K562 (cell line): ENCODE measurements at regions not wholly inside any gene's neighbourhood (a gene's known extent, or its start where the extent isn't known, plus 50 kb on each side); places are given as distances from the start of the nearest gene placed in this dataset.

Experiments used
- BRF2 ChIP-seq: IDR thresholded peaks from 3 replicates; pipeline ENCODE4 v1.6.1; 2011; ENCODE audit warnings: borderline replicate concordance, mild to moderate bottlenecking; ENCODE audit not compliant: insufficient read length, insufficient read depth
- CAMTA2 ChIP-seq: fragments of 250-450 bp; sonication (Bioruptor Pico); conservative IDR thresholded peaks from 2 replicates; pipeline ENCODE4 v1.5.1; 2022
- CHD2 ChIP-seq: IDR thresholded peaks from 2 replicates; pipeline ENCODE4 v1.6.1; 2011; ENCODE audit warnings: low read depth, low read length
- CREM ChIP-seq: IDR thresholded peaks from 2 replicates; pipeline ENCODE4 v1.6.1; 2014; ENCODE audit warnings: antibody characterized with exemption, low read depth
- DIDO1 ChIP-seq: fragments of 450-650 bp; IDR thresholded peaks from 2 replicates; pipeline ENCODE4 v1.6.1; 2016; ENCODE audit warnings: low read depth, missing biosample characterization, missing genetic modification characterization
- GABPB2 ChIP-seq: fragments of 250-450 bp; sonication (Bioruptor Pico); conservative IDR thresholded peaks from 2 replicates; pipeline ENCODE4 v1.5.1; 2021; ENCODE audit warnings: mild to moderate bottlenecking
- ILF3 ChIP-seq: fragments of 450-650 bp; IDR thresholded peaks from 2 replicates; pipeline ENCODE4 v1.6.1; 2018; ENCODE audit warnings: antibody characterized with exemption, mild to moderate bottlenecking, moderate library complexity, borderline replicate concordance
- L3MBTL2 ChIP-seq: fragments of 450-650 bp; IDR thresholded peaks from 2 replicates; pipeline ENCODE4 v1.6.1; 2016; ENCODE audit warnings: mild to moderate bottlenecking, moderate library complexity
- MAFG ChIP-seq: fragments of 450-650 bp; conservative IDR thresholded peaks from 2 replicates; pipeline ENCODE4 v1.6.1; 2016; ENCODE audit warnings: missing genetic modification characterization, missing compliant biosample characterization
- NCOR1 ChIP-seq: fragments of 450-650 bp; IDR thresholded peaks from 2 replicates; pipeline ENCODE4 v1.6.1; 2016; ENCODE audit warnings: mild to moderate bottlenecking, moderate library complexity
- PHB ChIP-seq: fragments of 250-450 bp; sonication (Bioruptor Pico); IDR thresholded peaks from 2 replicates; pipeline ENCODE4 v1.5.0; 2021
- PRDM10 ChIP-seq: fragments of 450-650 bp; IDR thresholded peaks from 2 replicates; pipeline ENCODE4 v1.6.1; 2018; ENCODE audit not compliant: partially characterized antibody
- RBM15 ChIP-seq: fragments of 200-400 bp; formaldehyde crosslinking; IDR thresholded peaks from 2 replicates; pipeline ENCODE4 v1.6.1; 2018; ENCODE audit warnings: mild to moderate bottlenecking, low read length, moderate library complexity; ENCODE audit not compliant: insufficient read depth
- RFX1 ChIP-seq: fragments of 450-650 bp; IDR thresholded peaks from 2 replicates; pipeline ENCODE4 v1.6.1; 2016; ENCODE audit warnings: mild to moderate bottlenecking, moderate library complexity
- SNIP1 ChIP-seq: fragments of 450-650 bp; IDR thresholded peaks from 2 replicates; pipeline ENCODE4 v1.7.1; 2017; ENCODE audit warnings: low read depth, mild to moderate bottlenecking
- TARDBP ChIP-seq: fragments of 450-650 bp; IDR thresholded peaks from 2 replicates; pipeline ENCODE4 v1.6.1; 2016
- TEAD1 ChIP-seq, 2 experiments: fragments of 450-650 bp in 1 of 2; sonication (generic) in 1 of 2; formaldehyde crosslinking; IDR thresholded peaks; 2 replicates each; pipeline versions ENCODE4 v1.4.0 to v1.8.0; 2020 to 2022; ENCODE audit warnings: mild to moderate bottlenecking in 2 of 2, missing genetic modification reagents in 1 of 2
- TFAM ChIP-seq: fragments of 250-450 bp; sonication (Bioruptor Pico); conservative IDR thresholded peaks from 2 replicates; pipeline ENCODE4 v1.5.0; 2021; ENCODE audit warnings: mild to moderate bottlenecking, moderate library complexity
- ZBTB9 ChIP-seq: fragments of 450-650 bp; formaldehyde crosslinking; IDR thresholded peaks from 2 replicates; pipeline ENCODE4 v1.4.0; 2020; ENCODE audit warnings: mild to moderate bottlenecking, moderate library complexity
- ZKSCAN3 ChIP-seq: fragments of 250-450 bp; sonication (Bioruptor Pico); IDR thresholded peaks from 2 replicates; pipeline ENCODE4 v1.4.0; 2020
- ZKSCAN8 ChIP-seq: fragments of 200-800 bp; sonication (Bioruptor generic); IDR thresholded peaks from 2 replicates; pipeline ENCODE4 v1.6.1; 2016; ENCODE audit warnings: missing genetic modification characterization, missing compliant biosample characterization
- ZNF24 ChIP-seq: fragments of 450-650 bp; IDR thresholded peaks from 2 replicates; pipeline ENCODE4 v1.6.1; 2016
- ZNF511 ChIP-seq: sonication (generic); formaldehyde crosslinking; IDR thresholded peaks from 2 replicates; pipeline ENCODE4 v1.8.0; 2022; ENCODE audit warnings: mild to moderate bottlenecking, missing genetic modification reagents
- ZNF76 ChIP-seq: fragments of 250-450 bp; sonication (Bioruptor Pico); IDR thresholded peaks from 2 replicates; pipeline ENCODE4 v1.4.0; 2020; ENCODE audit warnings: mild to moderate bottlenecking, moderate library complexity, borderline replicate concordance
- ZZZ3 ChIP-seq: fragments of 450-650 bp; IDR thresholded peaks from 2 replicates; pipeline ENCODE4 v1.6.1; 2016; ENCODE audit warnings: antibody characterized with exemption, mild to moderate bottlenecking, moderate library complexity

- TF ChIP-seq ZNF511 (CRISPR knock-in tag) = no peak
- TF ChIP-seq MAFG (tag) = no peak
- no peak for TF ChIP-seq ILF3
- no peak for TF ChIP-seq TARDBP
- no peak for TF ChIP-seq GABPB2
- TF ChIP-seq NCOR1 = no peak
- TF ChIP-seq ZZZ3 = no peak
- TF ChIP-seq CHD2 = no peak
- no peak for TF ChIP-seq ZNF24
- TF ChIP-seq DIDO1 (tag) = no peak
- TF ChIP-seq ZNF76 (CRISPR knock-in tag) = 0 out of 2 replicates have a peak, but pooled peaks have one; percentile 16
- no peak for TF ChIP-seq TFAM
- 0 out of 4 replicates have a peak, but pooled peaks of 1 of the 2 experiments have one; percentile 39 for TF ChIP-seq TEAD1 (CRISPR knock-in tag; IDR thresholded peaks at IDR 0.05)
- TF ChIP-seq CREM = no peak
- TF ChIP-seq ZKSCAN8 = no peak
- TF ChIP-seq ZKSCAN3 (CRISPR knock-in tag) = no peak
- TF ChIP-seq PRDM10 = no peak
- no peak for TF ChIP-seq RFX1
- TF ChIP-seq ZBTB9 (CRISPR knock-in tag) = 0 out of 2 replicates have a peak, but pooled peaks have one; percentile 33
- TF ChIP-seq L3MBTL2 = 0 out of 2 replicates have a peak, but pooled peaks have one; percentile 22
- TF ChIP-seq RBM15 = no peak
- no peak for TF ChIP-seq SNIP1
- no peak for TF ChIP-seq CAMTA2 (CRISPR knock-in tag)
- TF ChIP-seq PHB (CRISPR knock-in tag) = no peak
- TF ChIP-seq BRF2 = no peak
Measured at GRCh38 chr6:146898888-146899227, 300.1 kb downstream of the ADGB start (continued).
